NCI-H1436 treated with DMSO at 0.1 percent for 48 hours (cell line): ENCODE measurements at regions not wholly inside any gene's neighbourhood (a gene's known extent, or its start where the extent isn't known, plus 50 kb on each side); places are given as distances from the start of the nearest gene placed in this dataset.
"Not testable (repeated sequence)": the region's sequence is repeated elsewhere in the genome, so short reads cannot be mapped to it uniquely, and the experiment has no call there.

Experiments used
- DNase-seq: peaks from one replicate; lab custom pipeline; 2025; lab: John Stamatoyannopoulos, UW

- no peak for DNase-seq
Observed at GRCh38 chr6:110558575-110558974, 82.2 kb upstream of the SLC22A16 start.

GRCh38 chr6:110557199-110557598 is 80.8 kb upstream of the SLC22A16 start:
- DNase-seq = peak; percentile 65

GRCh38 chr6:110556317-110557110 is 80.1 kb upstream of the SLC22A16 start:
- no peak for DNase-seq

- no peak for DNase-seq
Observed at GRCh38 chr6:110554966-110555460, 78.6 kb upstream of the SLC22A16 start.

GRCh38 chr6:110554441-110554840 is 78.0 kb upstream of the SLC22A16 start:
- no peak for DNase-seq

GRCh38 chr6:110552901-110553641 is 76.7 kb upstream of the SLC22A16 start:
- DNase-seq = no peak

GRCh38 chr6:110552076-110552475 is 75.7 kb upstream of the SLC22A16 start:
- DNase-seq = no peak

- DNase-seq = no peak
Observed at GRCh38 chr6:110551088-110551487, 74.7 kb upstream of the SLC22A16 start.

GRCh38 chr6:110550353-110550752 is 73.9 kb upstream of the SLC22A16 start:
- DNase-seq = no peak

- DNase-seq = no peak
Observed at GRCh38 chr6:110549277-110549676, 72.9 kb upstream of the SLC22A16 start.

- no peak for DNase-seq
Observed at GRCh38 chr6:110548110-110548847, 71.9 kb upstream of the SLC22A16 start.

- DNase-seq = no peak
Observed at GRCh38 chr6:110547266-110547964, 71.0 kb upstream of the SLC22A16 start.

- no peak for DNase-seq
Observed at GRCh38 chr6:110545081-110545872, 68.9 kb upstream of the SLC22A16 start.

- DNase-seq = no peak
Observed at GRCh38 chr6:110544472-110544871, 68.1 kb upstream of the SLC22A16 start.

- no peak for DNase-seq
Observed at GRCh38 chr6:110543106-110543505, 66.7 kb upstream of the SLC22A16 start.

GRCh38 chr6:110542311-110543024 is 66.1 kb upstream of the SLC22A16 start:
- DNase-seq = no peak

- no peak for DNase-seq
Observed at GRCh38 chr6:110541701-110542309, 65.4 kb upstream of the SLC22A16 start.

- not testable (repeated sequence) for DNase-seq
Observed at GRCh38 chr6:110539277-110540019, 63.0 kb upstream of the SLC22A16 start.
